ENCODE measurements at regions not wholly inside any gene's neighbourhood (a gene's known extent, or its start where the extent isn't known, plus 50 kb on each side); places are given as distances from the start of the nearest gene placed in this dataset.
"Not testable (repeated sequence)": the region's sequence is repeated elsewhere in the genome, so short reads cannot be mapped to it uniquely, and the experiment has no call there.

DNA sequence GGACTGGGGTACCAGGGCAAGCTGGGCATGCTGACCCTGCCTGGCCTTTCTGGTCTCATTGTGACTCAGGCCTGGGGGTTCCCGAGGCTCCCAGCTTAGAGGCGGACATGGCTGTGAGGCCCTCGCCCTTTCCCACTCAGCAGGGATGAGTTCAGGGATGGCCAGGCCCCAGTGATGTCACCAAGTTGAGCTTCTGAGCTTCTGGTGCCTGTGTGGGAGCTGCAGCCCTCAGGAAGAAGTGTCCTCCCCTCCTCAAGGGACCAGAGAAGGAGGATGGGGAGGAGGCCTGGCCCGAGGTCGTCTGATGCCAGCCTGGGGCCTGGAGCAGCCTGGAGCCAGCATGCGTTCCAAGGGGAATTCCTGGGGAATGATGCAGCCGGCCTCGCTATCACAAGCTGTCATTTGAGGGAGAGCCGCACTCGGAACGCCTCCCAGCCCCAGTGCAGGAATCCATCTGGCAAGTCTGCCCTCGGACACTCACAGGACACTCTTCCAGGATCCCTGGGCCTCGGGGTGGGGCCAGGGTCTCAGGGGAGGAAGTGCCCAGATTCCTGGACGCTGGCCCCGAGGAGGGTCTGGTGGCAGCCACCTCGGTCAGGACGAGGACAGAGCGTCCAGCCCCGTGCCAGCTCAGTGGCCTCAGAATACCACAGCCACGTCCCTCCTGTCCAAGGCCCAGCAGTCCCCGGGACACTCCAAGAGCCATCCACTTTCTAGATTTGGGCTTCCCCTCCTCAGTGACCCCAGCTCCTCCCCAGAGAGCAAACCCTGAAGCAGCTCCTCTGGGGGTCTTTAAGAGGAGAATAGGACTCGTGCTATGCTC is 61.2 kb upstream of the GPC1 start:
- H3K27me3 ChIP-seq (ENCODE audit: control insufficient read depth, insufficient read depth, low read length), result no peaks in the 10 kb centered on the region
- H3K9me3 ChIP-seq (ENCODE audit: control insufficient read depth, low read length), result no peaks in the 10 kb centered on the region
- no peak overlapping the region for H3K9ac ChIP-seq (ENCODE audit: low read length)
- peaks cover 15% of the 10 kb centered on the region for H3K4me1 ChIP-seq (ENCODE audit: control insufficient read depth, insufficient read depth, low read length)
- H3K36me3 ChIP-seq (ENCODE audit: control insufficient read depth, insufficient read depth, low read length), result no peaks in the 10 kb centered on the region
- no peak overlapping the region for H3K4me3 ChIP-seq (ENCODE audit: low read length)

DNA sequence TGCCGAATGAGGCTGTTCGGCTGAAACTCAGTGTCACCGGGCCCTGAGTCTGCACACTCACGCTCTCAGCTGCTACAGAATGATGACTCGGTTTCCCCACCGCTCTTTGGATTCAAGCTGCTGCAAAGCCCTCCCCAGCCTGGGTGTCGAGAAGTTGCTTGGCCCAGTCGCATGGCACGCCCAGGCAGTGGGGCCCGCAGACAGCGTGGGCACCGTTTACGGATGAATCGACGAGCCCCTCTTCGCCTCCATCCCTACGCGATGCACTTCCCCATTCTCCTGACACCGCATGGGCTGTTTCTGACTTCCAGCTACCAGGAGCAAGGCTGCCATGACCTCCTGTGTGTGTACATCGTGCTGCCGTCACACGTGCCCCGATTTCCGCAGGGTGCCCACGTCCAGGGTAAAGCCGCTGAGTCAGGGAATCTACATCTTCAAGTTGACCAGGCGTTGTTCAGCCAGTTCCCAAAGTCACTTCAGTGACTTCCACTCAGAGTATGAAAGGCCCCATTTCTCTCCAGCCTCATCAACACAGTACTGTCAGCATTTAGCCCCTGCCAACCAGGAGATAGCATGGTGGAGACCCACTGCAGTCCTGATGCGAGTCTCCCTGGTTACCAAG is 60.3 kb upstream of the GPC1 start:
- Histone ChIP-seq H3K9me3 (ENCODE audit: control insufficient read depth, low read length) (no peaks in the 10 kb centered on the region), H3K4me1 (ENCODE audit: control insufficient read depth, insufficient read depth, low read length) (peaks cover 8% of the 10 kb centered on the region), H3K9ac (ENCODE audit: low read length) (no peak overlapping the region), H3K4me3 (ENCODE audit: low read length) (no peak overlapping the region), H3K36me3 (ENCODE audit: control insufficient read depth, insufficient read depth, low read length) (no peaks in the 10 kb centered on the region), H3K27me3 (ENCODE audit: control insufficient read depth, insufficient read depth, low read length) (no peaks in the 10 kb centered on the region)

DNA sequence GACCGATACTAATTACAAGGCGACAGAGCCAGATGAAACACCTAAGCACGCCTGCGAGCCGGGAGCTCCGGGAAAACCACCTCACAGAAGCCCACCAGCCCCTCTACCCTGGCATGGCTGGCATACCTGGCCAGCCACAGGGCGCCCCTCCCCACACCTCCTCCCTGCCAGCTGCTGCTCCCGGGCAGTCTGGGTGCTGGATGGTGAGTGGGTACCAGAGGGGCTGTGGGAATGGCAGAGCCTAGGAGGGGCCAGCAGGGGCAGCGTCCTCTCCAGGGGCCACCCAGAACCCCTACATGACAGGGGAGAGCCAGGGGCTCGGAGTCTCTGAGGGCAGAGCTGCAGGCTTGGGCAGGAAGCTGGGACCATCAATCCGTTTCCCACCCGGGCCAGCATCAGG is 58.7 kb upstream of the GPC1 start:
- no peak overlapping the region for H3K9ac ChIP-seq (ENCODE audit: low read length)
- no peak overlapping the region for H3K4me3 ChIP-seq (ENCODE audit: low read length)
- H3K4me1 ChIP-seq (ENCODE audit: control insufficient read depth, insufficient read depth, low read length), result peaks cover 4% of the 10 kb centered on the region
- no peaks in the 10 kb centered on the region for H3K36me3 ChIP-seq (ENCODE audit: control insufficient read depth, insufficient read depth, low read length)
- no peaks in the 10 kb centered on the region for H3K27me3 ChIP-seq (ENCODE audit: control insufficient read depth, insufficient read depth, low read length)
- no peaks in the 10 kb centered on the region for H3K9me3 ChIP-seq (ENCODE audit: control insufficient read depth, low read length)

DNA sequence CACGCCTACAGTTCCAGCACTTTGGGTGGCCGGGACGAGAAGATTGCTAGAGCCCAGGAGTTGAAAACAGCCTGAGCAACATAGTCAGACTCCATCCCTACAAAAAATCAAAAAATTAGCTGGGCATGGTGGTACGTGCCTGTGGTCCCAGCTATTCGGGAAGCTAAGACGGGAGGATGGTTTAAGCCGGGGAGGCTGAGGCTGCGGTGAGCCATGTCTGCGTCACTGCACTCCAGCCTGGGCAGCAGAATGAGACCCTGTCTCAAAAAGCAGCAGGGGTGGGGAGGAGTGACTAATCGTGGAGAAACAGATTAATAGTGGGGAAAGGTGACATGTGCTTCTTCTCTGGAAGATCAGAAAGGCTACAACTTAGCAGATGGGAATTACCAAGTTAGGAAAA is 58.1 kb upstream of the GPC1 start:
- Histone ChIP-seq H3K9me3 (ENCODE audit: control insufficient read depth, low read length) (no peaks in the 10 kb centered on the region), H3K36me3 (ENCODE audit: control insufficient read depth, insufficient read depth, low read length) (no peaks in the 10 kb centered on the region), H3K4me3 (ENCODE audit: low read length) (no peak overlapping the region), H3K27me3 (ENCODE audit: control insufficient read depth, insufficient read depth, low read length) (no peaks in the 10 kb centered on the region), H3K9ac (ENCODE audit: low read length) (no peak overlapping the region), H3K4me1 (ENCODE audit: control insufficient read depth, insufficient read depth, low read length) (peaks cover 4% of the 10 kb centered on the region)

DNA sequence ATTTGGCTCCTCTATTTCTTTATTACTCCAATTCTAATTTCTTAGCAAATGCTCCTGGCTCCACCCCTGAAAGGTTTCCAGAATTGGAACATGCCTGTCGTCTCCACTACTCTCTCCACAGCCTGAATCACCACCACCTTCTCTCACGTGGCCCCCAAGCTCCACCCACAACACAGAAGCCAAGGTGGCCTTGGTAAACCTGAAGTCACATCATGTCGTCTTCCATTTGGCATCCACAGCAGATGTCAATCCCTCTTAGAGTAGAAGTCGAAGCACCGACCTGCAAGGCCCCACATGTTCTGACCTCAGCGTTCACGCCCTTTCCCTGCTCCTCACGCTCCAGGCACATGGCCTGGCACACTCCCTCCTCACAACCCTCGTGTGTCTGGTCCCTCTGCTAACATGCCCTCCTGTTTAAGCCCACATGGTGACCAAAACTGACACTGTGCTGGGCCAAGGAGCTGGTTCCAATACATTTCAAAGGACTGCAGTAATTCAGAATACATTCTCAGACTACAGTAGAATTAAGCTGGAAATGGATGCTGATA is 56.3 kb upstream of the GPC1 start:
- Histone ChIP-seq H3K4me1 (ENCODE audit: control insufficient read depth, insufficient read depth, low read length) (no peaks in the 10 kb centered on the region), H3K9ac (ENCODE audit: low read length) (no peak overlapping the region), H3K9me3 (ENCODE audit: control insufficient read depth, low read length) (no peaks in the 10 kb centered on the region), H3K4me3 (ENCODE audit: low read length) (no peak overlapping the region), H3K27me3 (ENCODE audit: control insufficient read depth, insufficient read depth, low read length) (no peaks in the 10 kb centered on the region), H3K36me3 (ENCODE audit: control insufficient read depth, insufficient read depth, low read length) (no peaks in the 10 kb centered on the region)

GRCh38 chr2:240383099-240383758 is 52.2 kb upstream of the GPC1 start:
- Histone ChIP-seq H3K9ac (ENCODE audit: low read length) (no peak overlapping the region), H3K9me3 (ENCODE audit: control insufficient read depth, low read length) (no peaks in the 10 kb centered on the region), H3K4me3 (ENCODE audit: low read length) (no peak overlapping the region), H3K4me1 (ENCODE audit: control insufficient read depth, insufficient read depth, low read length) (no peaks in the 10 kb centered on the region), H3K27me3 (ENCODE audit: control insufficient read depth, insufficient read depth, low read length) (no peaks in the 10 kb centered on the region), H3K36me3 (ENCODE audit: control insufficient read depth, insufficient read depth, low read length) (no peaks in the 10 kb centered on the region)

DNA sequence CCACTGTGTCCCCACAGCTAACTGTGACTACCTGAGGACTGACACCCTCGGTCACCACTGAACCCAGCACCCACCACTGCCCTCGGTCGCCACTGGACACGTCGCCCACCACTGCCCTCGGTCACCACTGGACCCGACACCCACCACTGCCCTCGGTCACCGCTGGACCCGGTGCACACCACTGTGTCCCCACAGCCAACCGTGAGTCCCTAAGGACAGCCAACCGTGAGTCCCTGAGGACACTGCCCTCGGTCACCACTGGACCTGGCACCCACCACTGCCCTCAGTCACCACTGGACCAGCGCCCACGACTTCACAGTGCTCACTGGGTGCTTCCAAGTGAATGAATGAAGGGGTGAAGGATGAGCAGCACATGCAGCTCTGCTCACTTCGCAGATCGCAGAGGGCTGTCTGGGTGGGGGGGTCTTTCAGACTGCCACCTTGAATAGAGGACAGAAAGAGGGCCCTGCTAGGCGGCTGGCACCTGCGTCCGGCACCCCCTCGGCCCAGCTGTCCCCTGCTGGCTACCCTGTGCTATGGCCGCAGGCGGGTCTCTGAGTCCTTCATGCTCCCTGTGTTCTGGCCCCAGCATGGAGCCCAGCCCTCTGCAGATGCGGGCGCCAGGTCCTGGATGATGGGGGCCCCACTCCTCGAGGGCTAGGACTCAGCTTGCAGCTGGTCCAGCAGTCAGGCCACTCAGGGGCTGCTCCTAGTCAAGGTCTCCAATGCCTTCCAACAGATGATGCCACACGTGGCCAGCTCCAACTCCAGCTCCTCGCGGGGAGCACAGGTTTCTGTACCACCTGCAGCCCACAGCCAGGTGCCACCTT is 51.4 kb upstream of the GPC1 start:
- H3K27me3 ChIP-seq (ENCODE audit: control insufficient read depth, insufficient read depth, low read length), result no peaks in the 10 kb centered on the region
- H3K4me3 ChIP-seq (ENCODE audit: low read length), result no peak overlapping the region
- H3K9ac ChIP-seq (ENCODE audit: low read length), result no peak overlapping the region
- H3K4me1 ChIP-seq (ENCODE audit: control insufficient read depth, insufficient read depth, low read length), result no peaks in the 10 kb centered on the region
- H3K9me3 ChIP-seq (ENCODE audit: control insufficient read depth, low read length), result no peaks in the 10 kb centered on the region
- no peaks in the 10 kb centered on the region for H3K36me3 ChIP-seq (ENCODE audit: control insufficient read depth, insufficient read depth, low read length)

DNA sequence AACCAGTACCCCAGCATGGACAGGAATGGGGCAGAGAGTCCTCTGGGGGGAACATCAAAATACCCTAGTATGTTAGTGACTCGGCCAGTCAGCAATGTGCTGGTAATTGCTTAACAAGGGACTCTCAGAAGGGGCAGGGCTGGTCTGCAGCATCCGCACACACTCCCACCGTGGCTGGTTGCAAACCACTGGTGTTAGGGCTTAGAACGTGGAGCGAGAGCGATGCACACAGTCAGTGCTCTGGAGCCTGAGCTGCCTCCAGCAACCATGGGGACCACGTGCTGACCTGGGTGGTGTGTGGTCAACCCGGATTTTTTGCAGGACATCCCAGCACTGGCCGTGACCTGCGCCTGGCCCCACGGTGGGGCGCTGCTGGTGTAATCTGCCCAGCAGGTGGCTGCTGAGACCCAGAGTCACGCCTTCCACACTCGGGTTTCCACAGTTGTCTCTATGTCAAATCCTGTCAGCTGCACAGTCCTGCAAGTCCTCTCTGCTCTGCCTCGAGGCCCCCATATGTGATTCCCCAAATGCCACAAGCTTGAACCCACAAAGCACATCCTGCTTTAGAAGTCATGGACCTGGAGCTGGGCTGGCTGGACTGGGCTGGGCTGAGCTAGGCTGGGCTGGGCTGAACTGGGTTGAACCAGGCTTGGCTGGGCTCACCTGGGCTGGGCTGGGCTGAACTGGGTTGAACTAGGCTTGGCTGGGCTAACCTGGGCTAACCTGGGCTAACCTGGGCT is 50.6 kb upstream of the GPC1 start:
- Histone ChIP-seq H3K4me1 (ENCODE audit: control insufficient read depth, insufficient read depth, low read length) (no peaks in the 10 kb centered on the region), H3K4me3 (ENCODE audit: low read length) (no peak overlapping the region), H3K36me3 (ENCODE audit: control insufficient read depth, insufficient read depth, low read length) (no peaks in the 10 kb centered on the region), H3K9me3 (ENCODE audit: control insufficient read depth, low read length) (no peaks in the 10 kb centered on the region), H3K27me3 (ENCODE audit: control insufficient read depth, insufficient read depth, low read length) (no peaks in the 10 kb centered on the region), H3K9ac (ENCODE audit: low read length) (no peak overlapping the region)

- not testable (repeated sequence) for H3K4me3 ChIP-seq (ENCODE audit: low read length); H3K9ac ChIP-seq (ENCODE audit: low read length); H3K36me3 ChIP-seq (ENCODE audit: control insufficient read depth, insufficient read depth, low read length); H3K4me1 ChIP-seq (ENCODE audit: control insufficient read depth, insufficient read depth, low read length); H3K9me3 ChIP-seq (ENCODE audit: control insufficient read depth, low read length); H3K27me3 ChIP-seq (ENCODE audit: control insufficient read depth, insufficient read depth, low read length)
Observed at GRCh38 chr2:240385451-240386161, 49.9 kb upstream of the GPC1 start.
